Muscle of arm (tissue), 1 donor: ENCODE measurements at regions not wholly inside any gene's neighbourhood (a gene's known extent, or its start where the extent isn't known, plus 50 kb on each side); places are given as distances from the start of the nearest gene placed in this dataset.

Experiments
- DNase-seq: peaks from one replicate; pipeline ENCODE4 v3.0.0-alpha.2; 2013

GRCh38 chr15:93319121-93319814 lies 230.3 kb upstream of the RGMA start:
- no peak for DNase-seq

- no peak for DNase-seq
Measured at GRCh38 chr15:93317772-93318171, 228.8 kb upstream of the RGMA start.

DNA sequence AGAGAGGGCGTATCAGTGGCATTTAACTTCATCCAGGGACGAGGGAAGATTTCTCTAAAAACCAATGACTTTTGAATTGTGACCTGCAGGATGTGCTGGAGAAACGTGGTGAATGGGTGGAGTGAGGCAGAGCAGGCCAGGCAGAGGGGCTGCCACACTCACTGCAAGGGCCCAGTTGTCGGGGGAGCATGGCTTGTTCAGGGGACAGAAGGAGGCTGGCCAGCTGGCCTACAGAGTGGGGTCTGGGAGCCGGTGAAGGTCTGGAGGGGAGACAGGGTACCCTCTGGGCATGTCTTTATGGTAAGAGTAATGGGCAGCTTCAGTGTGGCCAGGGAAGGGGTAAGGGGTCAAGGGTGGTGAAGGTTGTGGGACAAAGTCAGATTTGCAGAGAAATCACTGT lies 225.2 kb upstream of the RGMA start:
- DNase-seq, result no peak

DNA sequence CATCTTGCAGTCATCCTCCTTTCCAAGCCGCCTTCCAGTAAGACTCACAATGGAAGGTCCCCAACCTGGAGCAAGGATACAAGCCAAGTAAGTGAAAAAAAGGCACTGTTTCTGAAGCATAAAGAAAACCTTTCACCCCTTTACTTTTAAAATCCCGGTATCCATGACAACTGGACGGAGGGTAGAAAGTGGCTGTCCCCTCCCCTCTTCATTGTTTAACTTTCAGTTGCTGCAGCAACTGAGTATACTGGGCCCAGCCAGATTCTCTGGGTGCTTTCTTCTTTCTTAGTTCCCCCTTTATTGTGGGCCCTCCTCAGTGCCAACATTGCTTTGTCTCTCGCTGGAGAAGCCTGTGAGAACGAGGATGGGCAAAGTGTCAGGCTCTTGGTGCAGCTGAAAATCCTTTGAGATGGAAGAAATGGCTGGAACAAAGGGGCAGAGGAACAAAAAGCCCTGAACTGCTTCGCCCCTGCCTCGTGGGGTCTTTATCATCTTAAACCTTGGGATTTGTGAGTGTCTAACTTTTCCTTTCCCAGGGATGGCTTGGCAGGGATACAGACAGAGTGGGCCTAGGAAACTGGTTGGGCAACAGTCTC lies 224.0 kb upstream of the RGMA start:
- DNase-seq, result peak; percentile 45

GRCh38 chr15:93311620-93312019 lies 222.6 kb upstream of the RGMA start:
- no peak for DNase-seq

DNA sequence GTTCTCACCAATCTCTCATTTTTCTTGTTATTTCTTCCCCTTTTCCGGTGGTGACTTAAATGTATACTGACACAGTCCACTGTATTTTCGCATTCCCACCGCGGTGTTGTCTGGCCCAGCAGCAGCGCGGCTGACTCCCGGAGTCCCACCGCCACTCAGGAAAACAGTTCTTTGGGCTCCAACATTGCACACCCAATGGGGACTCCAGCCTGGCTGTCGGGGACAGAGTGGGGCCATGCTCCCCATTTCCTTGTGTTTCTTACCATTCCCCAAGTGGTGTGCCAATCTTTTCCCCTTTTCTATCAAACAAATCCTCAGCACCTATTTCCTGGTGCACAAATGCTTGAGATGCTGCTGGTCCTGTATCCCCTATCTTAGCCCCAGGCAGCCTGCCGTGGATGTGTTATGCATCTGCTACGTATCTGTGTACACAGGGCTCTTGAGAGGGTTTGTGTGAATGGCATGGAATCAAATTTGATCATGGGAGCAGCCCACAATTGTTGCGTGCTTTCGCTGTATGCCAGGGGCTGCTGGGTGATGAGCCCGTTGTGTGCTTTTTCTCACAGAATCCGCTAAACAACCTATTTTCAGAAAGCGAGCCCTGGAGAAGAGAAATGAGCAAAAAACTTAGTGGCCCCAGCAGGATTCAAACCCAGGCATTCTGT lies 219.1 kb upstream of the RGMA start:
- no peak for DNase-seq

DNA sequence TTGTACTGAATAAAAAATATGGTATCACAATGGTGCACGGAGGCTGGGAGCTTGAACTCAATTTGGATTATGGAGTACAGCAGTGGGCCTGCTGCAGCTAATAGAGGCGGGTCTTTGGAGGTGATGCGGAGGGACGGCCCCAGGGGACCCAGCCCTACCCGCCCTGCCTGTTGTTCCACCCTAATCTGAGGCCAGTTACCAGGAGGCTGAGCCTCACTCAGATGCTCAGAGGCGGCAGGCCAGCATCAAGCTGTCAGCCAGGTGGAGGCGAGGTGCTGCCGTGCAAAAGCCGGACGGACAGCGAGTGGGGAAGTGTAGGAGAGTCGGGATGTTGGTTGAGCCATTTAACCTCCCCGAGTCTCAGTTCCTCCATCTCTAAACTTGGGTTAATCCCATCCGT lies 218.5 kb upstream of the RGMA start:
- no peak for DNase-seq

DNA sequence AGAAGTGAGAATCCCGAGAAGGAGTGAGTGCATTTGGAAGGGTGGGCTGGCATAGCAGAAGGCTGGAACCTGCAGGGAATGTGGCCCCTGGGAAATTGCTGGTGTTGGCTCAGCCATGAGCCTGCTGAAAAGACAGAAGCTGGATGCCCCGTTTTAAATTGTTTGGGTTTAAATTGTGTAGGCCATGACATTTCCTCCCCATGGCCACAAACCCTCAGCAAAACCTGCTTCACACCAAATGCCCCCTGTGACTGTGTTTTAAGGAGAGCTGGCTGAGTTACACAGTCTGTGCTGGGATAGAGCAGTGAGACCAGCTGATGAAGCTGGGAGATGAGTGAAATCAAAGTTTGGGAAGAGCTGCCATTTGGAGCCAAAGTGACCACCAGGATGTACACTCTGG lies 216.3 kb upstream of the RGMA start:
- DNase-seq, result no peak

- DNase-seq, result no peak
Measured at GRCh38 chr15:93302080-93302765, 213.2 kb upstream of the RGMA start.

DNA sequence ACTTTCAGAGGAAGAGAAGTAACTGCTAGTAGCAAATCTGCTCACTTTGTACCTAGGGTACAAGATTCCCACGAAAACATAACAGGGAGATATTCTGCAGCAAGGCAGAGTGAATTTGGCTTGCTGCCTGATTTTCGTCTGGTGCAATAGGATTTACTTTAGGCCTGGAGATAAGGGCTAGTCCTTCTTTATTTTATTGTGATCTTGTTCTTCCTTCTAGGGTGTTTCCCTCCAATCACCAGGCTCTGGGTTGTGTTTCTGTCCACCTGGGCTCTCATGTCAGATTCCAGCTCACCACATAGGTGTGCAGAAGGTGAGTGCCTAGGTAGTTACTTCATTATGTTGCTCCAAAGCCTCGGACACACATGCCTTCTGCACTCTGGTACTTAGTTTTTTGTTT lies 211.8 kb upstream of the RGMA start:
- DNase-seq, result no peak

DNA sequence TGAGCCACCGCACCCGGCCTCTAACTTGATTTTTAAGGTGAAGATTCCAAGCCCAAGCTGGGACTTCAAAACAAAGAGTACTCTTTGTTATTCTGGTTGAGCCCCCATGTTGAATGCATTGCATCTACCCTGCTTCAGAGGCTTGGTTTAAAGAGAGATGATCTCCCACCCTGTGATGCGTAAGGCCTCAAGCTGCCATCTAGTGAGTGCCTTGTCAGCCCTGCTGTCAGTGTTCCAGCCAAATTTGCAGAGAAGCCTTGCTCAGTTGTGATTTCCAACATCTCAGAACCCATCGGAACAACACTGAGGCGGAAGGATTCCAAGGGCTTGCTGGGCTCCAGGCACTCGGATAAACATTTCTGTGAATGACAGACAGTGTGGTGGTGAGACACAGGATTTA lies 210.7 kb upstream of the RGMA start:
- no peak for DNase-seq

DNA sequence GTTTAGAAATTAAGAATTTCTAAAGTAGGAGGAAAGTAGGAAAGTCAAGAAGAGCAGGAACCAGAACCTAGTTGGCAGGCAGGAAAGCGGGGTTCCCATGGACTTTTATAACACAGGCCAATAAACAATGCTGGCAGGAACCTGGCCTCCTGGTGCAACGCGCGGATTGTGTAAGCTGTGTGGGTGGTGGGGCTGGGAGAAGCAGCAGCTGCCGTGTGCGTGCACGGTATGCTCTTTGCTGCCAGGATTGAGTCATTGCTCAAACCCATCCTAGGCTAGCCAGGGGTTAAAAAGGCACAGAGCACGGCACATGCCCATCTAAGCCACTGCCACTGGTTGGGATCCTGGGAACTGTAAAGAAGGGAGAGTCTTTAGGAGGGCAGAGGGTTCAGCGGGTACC lies 209.9 kb upstream of the RGMA start:
- no peak for DNase-seq

- no peak for DNase-seq
Measured at GRCh38 chr15:93296759-93297500, 207.9 kb upstream of the RGMA start.

- DNase-seq, result no peak
Measured at GRCh38 chr15:93294896-93295295, 205.9 kb upstream of the RGMA start.

DNA sequence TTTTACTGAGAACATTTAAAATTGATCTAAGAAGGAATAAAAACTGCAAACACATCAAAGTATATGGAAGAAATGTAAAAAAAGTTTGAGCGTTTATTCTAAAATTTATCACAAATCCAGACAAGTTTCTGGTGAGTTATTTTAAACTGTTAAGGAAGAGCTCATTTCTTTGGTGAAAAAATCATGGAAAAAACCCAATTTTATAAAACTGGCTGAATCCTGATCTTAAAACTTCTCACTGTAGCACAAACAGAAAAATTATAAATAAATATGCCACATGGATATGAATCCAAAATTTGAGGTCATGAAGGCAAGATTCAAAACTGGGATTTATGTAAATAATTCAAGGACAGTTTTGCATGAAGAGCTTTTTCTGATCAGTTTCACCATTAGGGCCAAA lies 205.1 kb upstream of the RGMA start:
- no peak for DNase-seq

- no peak for DNase-seq
Measured at GRCh38 chr15:93291380-93291779, 202.4 kb upstream of the RGMA start.

GRCh38 chr15:93290618-93290946 lies 201.6 kb upstream of the RGMA start:
- no peak for DNase-seq

GRCh38 chr15:93289941-93290617 lies 201.1 kb upstream of the RGMA start:
- DNase-seq, result no peak

GRCh38 chr15:93288728-93289294 lies 199.8 kb upstream of the RGMA start:
- no peak for DNase-seq

DNA sequence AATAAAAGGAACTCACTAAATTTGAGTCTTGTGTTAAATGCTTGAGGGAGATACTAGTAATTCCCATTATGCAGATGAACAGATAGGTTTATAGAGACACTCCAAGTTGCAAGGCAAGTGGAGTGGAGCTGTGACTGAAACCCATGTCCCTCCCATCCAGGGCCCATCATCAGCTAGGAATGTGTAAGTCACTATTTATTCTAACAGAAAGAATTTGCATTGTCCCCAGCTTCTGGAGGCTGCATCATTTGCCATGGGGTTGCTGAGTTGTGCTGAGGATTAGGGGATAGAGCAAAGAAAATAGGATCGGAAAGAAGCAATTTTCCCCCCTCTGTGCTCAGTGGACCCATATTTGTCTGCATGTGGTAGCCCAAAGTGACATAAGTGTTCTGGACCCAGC lies 197.4 kb upstream of the RGMA start:
- no peak for DNase-seq

DNA sequence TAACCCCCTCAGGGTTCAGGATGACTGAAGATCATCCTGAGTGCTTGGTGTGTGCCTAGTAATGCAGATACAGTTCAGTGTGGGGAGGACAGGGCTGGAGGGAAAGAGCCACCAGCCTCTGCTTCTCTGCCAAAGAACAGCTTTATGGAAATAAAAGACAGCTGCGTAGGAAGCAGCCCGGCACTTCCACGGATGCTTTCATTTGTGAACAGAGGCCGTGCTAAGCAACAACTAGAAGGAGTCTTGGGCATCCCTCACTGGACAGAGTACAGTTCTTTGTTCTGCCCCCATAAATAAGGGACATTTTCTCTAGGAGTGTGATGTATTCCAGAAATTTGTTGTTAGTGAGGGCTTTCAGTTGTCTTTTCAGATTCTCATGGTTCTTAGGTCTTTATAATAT lies 194.8 kb upstream of the RGMA start:
- peak; percentile 58 for DNase-seq
